Glutamatergic neuron (in vitro differentiated cells): ENCODE measurements at regions not wholly inside any gene's neighbourhood (a gene's known extent, or its start where the extent isn't known, plus 50 kb on each side); places are given as distances from the start of the nearest gene placed in this dataset.

Experiments used
- DNase-seq: peaks from one replicate; pipeline ENCODE4 v3.0.0; 2022
- H3K27ac Mint-ChIP-seq: one replicate; pipeline ENCODE4 v1.8.0; 2020; ENCODE audit warnings: mild to moderate bottlenecking, mixed read lengths, inconsistent platforms; ENCODE audit not compliant: unreplicated experiment
- H3K27me3 Mint-ChIP-seq: one replicate; pipeline ENCODE4 v1.8.0; 2020; ENCODE audit warnings: mild to moderate bottlenecking, moderate library complexity, mixed read lengths, inconsistent platforms; ENCODE audit not compliant: unreplicated experiment
- H3K36me3 Mint-ChIP-seq: one replicate; pipeline ENCODE4 v1.8.0; 2020; ENCODE audit warnings: mild to moderate bottlenecking, mixed read lengths, inconsistent platforms; ENCODE audit not compliant: unreplicated experiment
- H3K4me1 Mint-ChIP-seq: one replicate; pipeline ENCODE4 v1.8.0; 2020; ENCODE audit warnings: mild to moderate bottlenecking, low read depth, mixed read lengths, inconsistent platforms; ENCODE audit not compliant: unreplicated experiment
- H3K4me3 Mint-ChIP-seq: one replicate; pipeline ENCODE4 v1.8.0; 2020; ENCODE audit warnings: mild to moderate bottlenecking, mixed read lengths, inconsistent platforms; ENCODE audit not compliant: unreplicated experiment
- H3K9me3 Mint-ChIP-seq: one replicate; pipeline ENCODE4 v1.8.0; 2020; ENCODE audit warnings: mild to moderate bottlenecking, moderate library complexity, mixed read lengths, inconsistent platforms; ENCODE audit not compliant: unreplicated experiment
- CTCF ChIP-seq: fragments of 200-600 bp; sonication (generic); IDR thresholded peaks from one replicate; pipeline ENCODE4 v1.5.0; 2021; ENCODE audit not compliant: partially characterized antibody, unreplicated experiment

- Mint-ChIP-seq H3K27ac (no peak overlapping the region), H3K9me3 (peaks cover 3% of the 10 kb centered on the region), H3K27me3 (no peaks in the 10 kb centered on the region), H3K4me3 (no peak overlapping the region), H3K36me3 (no peaks in the 10 kb centered on the region), H3K4me1 (no peaks in the 10 kb centered on the region)
- TF ChIP-seq CTCF = no peak
- no peak for DNase-seq
Measured at GRCh38 chr13:111001636-111002035, 86.8 kb upstream of the ANKRD10 start.

- H3K27ac Mint-ChIP-seq = no peak overlapping the region
- H3K4me3 Mint-ChIP-seq = no peak overlapping the region
- no peaks in the 10 kb centered on the region for H3K4me1 Mint-ChIP-seq
- DNase-seq = no peak
- no peaks in the 10 kb centered on the region for H3K9me3 Mint-ChIP-seq
- H3K27me3 Mint-ChIP-seq = no peaks in the 10 kb centered on the region
- no peak for TF ChIP-seq CTCF
- H3K36me3 Mint-ChIP-seq = peaks cover 5% of the 10 kb centered on the region
Measured at GRCh38 chr13:110993788-110994187, 78.9 kb upstream of the ANKRD10 start.

- H3K4me1 Mint-ChIP-seq = no peaks in the 10 kb centered on the region
- no peaks in the 10 kb centered on the region for H3K27me3 Mint-ChIP-seq
- TF ChIP-seq CTCF = no peak
- H3K9me3 Mint-ChIP-seq = no peaks in the 10 kb centered on the region
- H3K27ac Mint-ChIP-seq = no peak overlapping the region
- H3K36me3 Mint-ChIP-seq = peaks cover 5% of the 10 kb centered on the region
- no peak overlapping the region for H3K4me3 Mint-ChIP-seq
- no peak for DNase-seq
Measured at GRCh38 chr13:110991991-110992508, 77.2 kb upstream of the ANKRD10 start.

GRCh38 chr13:110989331-110989730 is 74.5 kb upstream of the ANKRD10 start:
- no peak for DNase-seq
- Mint-ChIP-seq H3K36me3 (no peaks in the 10 kb centered on the region), H3K4me3 (no peak overlapping the region), H3K4me1 (peaks cover under 1% of the 10 kb centered on the region), H3K27me3 (no peaks in the 10 kb centered on the region), H3K9me3 (no peaks in the 10 kb centered on the region), H3K27ac (no peak overlapping the region)
- TF ChIP-seq CTCF = no peak

GRCh38 chr13:110985541-110985940 is 70.7 kb upstream of the ANKRD10 start:
- H3K27ac Mint-ChIP-seq = no peak overlapping the region
- no peaks in the 10 kb centered on the region for H3K27me3 Mint-ChIP-seq
- no peaks in the 10 kb centered on the region for H3K36me3 Mint-ChIP-seq
- no peaks in the 10 kb centered on the region for H3K9me3 Mint-ChIP-seq
- no peak for DNase-seq
- H3K4me1 Mint-ChIP-seq = peaks cover 4% of the 10 kb centered on the region
- H3K4me3 Mint-ChIP-seq = no peak overlapping the region
- TF ChIP-seq CTCF = no peak
